Peyer's patch (tissue), 4 donors: ENCODE measurements at regions not wholly inside any gene's neighbourhood (a gene's known extent, or its start where the extent isn't known, plus 50 kb on each side); places are given as distances from the start of the nearest gene placed in this dataset.

Experiments
- POLR2A ChIP-seq, 2 donors: fragments of 450-650 bp; IDR thresholded peaks; one replicate each; pipeline ENCODE4 v1.5.1; 2017; ENCODE audit warnings: antibody characterized with exemption in 2 of 2, mild to moderate bottlenecking in 2 of 2, moderate library complexity in 2 of 2
- TF ChIP-seq, protein P1 (sequence below), 6 experiments: fragments of 450-650 bp in 4 of 6; fragments of 200-600 bp in 2 of 6; sonication (generic) in 1 of 6; IDR thresholded peaks; one replicate each; pipeline ENCODE4 v1.5.1; 2017 to 2019; ENCODE audit warnings: antibody characterized with exemption in 6 of 6, mild to moderate bottlenecking in 3 of 6, moderate library complexity in 1 of 6

DNA sequence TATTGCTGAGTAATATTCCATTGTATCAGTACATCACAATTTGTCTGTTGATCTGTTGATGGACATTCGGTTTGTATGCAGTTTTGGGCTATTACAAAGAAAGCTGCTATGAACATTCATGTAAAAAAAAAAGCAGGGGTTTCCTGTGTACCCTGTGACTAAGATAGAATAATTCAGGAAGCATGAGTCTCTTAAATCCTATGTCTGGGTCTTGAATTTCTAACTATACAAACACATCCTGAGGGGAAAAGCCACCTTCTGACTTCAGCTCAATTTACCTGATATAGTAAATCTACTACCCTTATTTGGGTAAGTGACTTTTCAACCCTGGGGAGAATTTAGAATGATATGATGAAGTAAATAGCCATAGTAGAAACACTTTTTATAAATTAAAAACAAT, 94.6 kb upstream of the FUNDC1 start:
- TF ChIP-seq, protein P1, sequence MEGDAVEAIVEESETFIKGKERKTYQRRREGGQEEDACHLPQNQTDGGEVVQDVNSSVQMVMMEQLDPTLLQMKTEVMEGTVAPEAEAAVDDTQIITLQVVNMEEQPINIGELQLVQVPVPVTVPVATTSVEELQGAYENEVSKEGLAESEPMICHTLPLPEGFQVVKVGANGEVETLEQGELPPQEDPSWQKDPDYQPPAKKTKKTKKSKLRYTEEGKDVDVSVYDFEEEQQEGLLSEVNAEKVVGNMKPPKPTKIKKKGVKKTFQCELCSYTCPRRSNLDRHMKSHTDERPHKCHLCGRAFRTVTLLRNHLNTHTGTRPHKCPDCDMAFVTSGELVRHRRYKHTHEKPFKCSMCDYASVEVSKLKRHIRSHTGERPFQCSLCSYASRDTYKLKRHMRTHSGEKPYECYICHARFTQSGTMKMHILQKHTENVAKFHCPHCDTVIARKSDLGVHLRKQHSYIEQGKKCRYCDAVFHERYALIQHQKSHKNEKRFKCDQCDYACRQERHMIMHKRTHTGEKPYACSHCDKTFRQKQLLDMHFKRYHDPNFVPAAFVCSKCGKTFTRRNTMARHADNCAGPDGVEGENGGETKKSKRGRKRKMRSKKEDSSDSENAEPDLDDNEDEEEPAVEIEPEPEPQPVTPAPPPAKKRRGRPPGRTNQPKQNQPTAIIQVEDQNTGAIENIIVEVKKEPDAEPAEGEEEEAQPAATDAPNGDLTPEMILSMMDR (IDR thresholded peaks at IDR 0.05), result no peak
- TF ChIP-seq POLR2A (IDR thresholded peaks at IDR 0.05), result no peak
